H1 (cell line): ENCODE measurements at regions not wholly inside any gene's neighbourhood (a gene's known extent, or its start where the extent isn't known, plus 50 kb on each side); places are given as distances from the start of the nearest gene placed in this dataset.

Source experiments
- ASH2L ChIP-seq: fragments of 200-600, 300-600 bp; sonication (generic); IDR thresholded peaks from one replicate; pipeline ENCODE4 v1.7.1; 2017; ENCODE audit warnings: low read length
- CTCF ChIP-seq, 3 experiments: IDR thresholded peaks; 1 replicate in 2 of 3; 2 replicates in 1 of 3; pipeline versions ENCODE4 v1.5.1 to v1.6.1; 2011; ENCODE audit warnings: low read length in 3 of 3, mild to moderate bottlenecking in 3 of 3, inconsistent platforms in 2 of 3, low read depth in 1 of 3, moderate library complexity in 1 of 3; ENCODE audit not compliant: insufficient read depth in 1 of 3; ENCODE audit errors: control extremely low read depth in 1 of 3
- KDM1A ChIP-seq: fragments of 200-600, 300-600 bp; sonication (generic); IDR thresholded peaks from 2 replicates; pipeline ENCODE4 v1.7.1; 2016; ENCODE audit warnings: mild to moderate bottlenecking, low read length, borderline replicate concordance
- ZNF274 ChIP-seq: IDR thresholded peaks from 2 replicates; pipeline ENCODE4 v1.7.0; 2012; ENCODE audit warnings: low read length, borderline replicate concordance; ENCODE audit errors: extremely low read depth

GRCh38 chr13:31072041-31072440, 89.7 kb downstream of the HSPH1 start:
- TF ChIP-seq ZNF274 (no peak), CTCF (IDR thresholded peaks at IDR 0.05; ENCODE audit: control extremely low read depth in 1 of 3, insufficient read depth in 1 of 3, low read depth in 1 of 3, low read length in 3 of 3) (no peak), ASH2L (no peak), KDM1A (no peak)
